SK-N-SH treated with all-trans-retinoic acid at 6 μM for 48 hours (cell line): ENCODE measurements at regions not wholly inside any gene's neighbourhood (a gene's known extent, or its start where the extent isn't known, plus 50 kb on each side); places are given as distances from the start of the nearest gene placed in this dataset.
A peak's percentile ranks its signal among the peaks of the same experiment; 100 is the strongest.

ENCODE experiments used
- ATAC-seq: fragments of 200-7000 bp; cut with Tn5 transposase; 3 replicates; pipeline ENCODE4 v1.9.1; 2020; ENCODE audit warnings: mild to moderate bottlenecking, moderate library complexity
- ARNTL ChIP-seq: fragments of 450-650 bp; formaldehyde crosslinking; IDR thresholded peaks from 2 replicates; pipeline ENCODE4 v1.5.0; 2020; ENCODE audit warnings: low read depth, mild to moderate bottlenecking, moderate library complexity, borderline replicate concordance
- BACH2 ChIP-seq: fragments of 250-450 bp; sonication (Bioruptor Pico); IDR thresholded peaks from 2 replicates; pipeline ENCODE4 v1.9.0; 2021; ENCODE audit warnings: mild to moderate bottlenecking, borderline replicate concordance
- CSDC2 ChIP-seq: fragments of 250-450 bp; sonication (Bioruptor Pico); IDR thresholded peaks from 2 replicates; pipeline ENCODE4 v1.5.0; 2020; ENCODE audit warnings: mild to moderate bottlenecking, moderate library complexity
- GLIS3 ChIP-seq: fragments of 250-450 bp; sonication (Bioruptor Pico); IDR thresholded peaks from 2 replicates; pipeline ENCODE4 v1.5.0; 2020; ENCODE audit warnings: mild to moderate bottlenecking, moderate library complexity
- ISL1 ChIP-seq: fragments of 250-450 bp; sonication (Bioruptor Pico); IDR thresholded peaks from 2 replicates; pipeline ENCODE4 v2.1.2; 2022; ENCODE audit warnings: mild to moderate bottlenecking, moderate library complexity
- PPARA ChIP-seq: fragments of 250-450 bp; sonication (Bioruptor Pico); IDR thresholded peaks from 2 replicates; pipeline ENCODE4 v1.5.0; 2020; ENCODE audit warnings: mild to moderate bottlenecking, borderline replicate concordance
- RARB ChIP-seq: fragments of 250-450 bp; sonication (Bioruptor Pico); IDR thresholded peaks from 2 replicates; pipeline ENCODE4 v1.8.0; 2021; ENCODE audit warnings: mild to moderate bottlenecking, moderate library complexity
- SNAI2 ChIP-seq: fragments of 250-450 bp; sonication (Bioruptor Pico); IDR thresholded peaks from 2 replicates; pipeline ENCODE4 v1.5.0; 2020; ENCODE audit warnings: mild to moderate bottlenecking, moderate library complexity
- TCF4 ChIP-seq: fragments of 250-450 bp; sonication (Bioruptor Pico); IDR thresholded peaks from 2 replicates; pipeline ENCODE4 v1.8.0; 2021; ENCODE audit warnings: mild to moderate bottlenecking, moderate library complexity, borderline replicate concordance
- TSHZ2 ChIP-seq: fragments of 250-450 bp; sonication (Bioruptor Pico); IDR thresholded peaks from 2 replicates; pipeline ENCODE4 v1.5.0; 2020; ENCODE audit warnings: mild to moderate bottlenecking, moderate library complexity
- ZC3H10 ChIP-seq: fragments of 250-450 bp; sonication (Bioruptor Pico); IDR thresholded peaks from 2 replicates; pipeline ENCODE4 v1.5.1; 2021; ENCODE audit warnings: mild to moderate bottlenecking, moderate library complexity
- ZNF565 ChIP-seq: fragments of 450-650 bp; formaldehyde crosslinking; conservative IDR thresholded peaks from 2 replicates; pipeline ENCODE4 v1.5.0; 2020; ENCODE audit warnings: low read depth, mild to moderate bottlenecking, moderate library complexity
- ZNF70 ChIP-seq: fragments of 450-650 bp; formaldehyde crosslinking; IDR thresholded peaks from 2 replicates; pipeline ENCODE4 v1.5.0; 2020; ENCODE audit warnings: mild to moderate bottlenecking, moderate library complexity
- ZNF8 ChIP-seq: fragments of 450-650 bp; formaldehyde crosslinking; IDR thresholded peaks from 2 replicates; pipeline ENCODE4 v1.5.0; 2020; ENCODE audit warnings: mild to moderate bottlenecking, moderate library complexity
- TF ChIP-seq, protein P1 (sequence below): fragments of 250-450 bp; sonication (Bioruptor Pico); IDR thresholded peaks from 2 replicates; pipeline ENCODE4 v1.5.1; 2021; ENCODE audit warnings: mild to moderate bottlenecking, moderate library complexity
- TF ChIP-seq, protein P2 (sequence below): fragments of 250-450 bp; sonication (Bioruptor Pico); IDR thresholded peaks from 2 replicates; pipeline ENCODE4 v1.8.0; 2020; ENCODE audit warnings: mild to moderate bottlenecking, moderate library complexity, borderline replicate concordance
- TF ChIP-seq, protein P3 (sequence below): fragments of 250-450 bp; sonication (Bioruptor Pico); IDR thresholded peaks from 2 replicates; pipeline ENCODE4 v1.8.0; 2021; ENCODE audit warnings: low read depth, mild to moderate bottlenecking, moderate library complexity, borderline replicate concordance

GRCh38 chrX:39939678-39940077, 158.1 kb downstream of the BCOR start (continued):
- TF ChIP-seq PPARA (CRISPR knock-in tag): no peak
- TF ChIP-seq, protein P1, sequence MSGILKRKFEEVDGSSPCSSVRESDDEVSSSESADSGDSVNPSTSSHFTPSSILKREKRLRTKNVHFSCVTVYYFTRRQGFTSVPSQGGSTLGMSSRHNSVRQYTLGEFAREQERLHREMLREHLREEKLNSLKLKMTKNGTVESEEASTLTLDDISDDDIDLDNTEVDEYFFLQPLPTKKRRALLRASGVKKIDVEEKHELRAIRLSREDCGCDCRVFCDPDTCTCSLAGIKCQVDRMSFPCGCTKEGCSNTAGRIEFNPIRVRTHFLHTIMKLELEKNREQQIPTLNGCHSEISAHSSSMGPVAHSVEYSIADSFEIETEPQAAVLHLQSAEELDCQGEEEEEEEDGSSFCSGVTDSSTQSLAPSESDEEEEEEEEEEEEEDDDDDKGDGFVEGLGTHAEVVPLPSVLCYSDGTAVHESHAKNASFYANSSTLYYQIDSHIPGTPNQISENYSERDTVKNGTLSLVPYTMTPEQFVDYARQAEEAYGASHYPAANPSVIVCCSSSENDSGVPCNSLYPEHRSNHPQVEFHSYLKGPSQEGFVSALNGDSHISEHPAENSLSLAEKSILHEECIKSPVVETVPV (CRISPR knock-in tag): no peak
- no peak for TF ChIP-seq ZNF70 (CRISPR knock-in tag)

- no peak for TF ChIP-seq BACH2 (CRISPR knock-in tag)
- TF ChIP-seq, protein P2, sequence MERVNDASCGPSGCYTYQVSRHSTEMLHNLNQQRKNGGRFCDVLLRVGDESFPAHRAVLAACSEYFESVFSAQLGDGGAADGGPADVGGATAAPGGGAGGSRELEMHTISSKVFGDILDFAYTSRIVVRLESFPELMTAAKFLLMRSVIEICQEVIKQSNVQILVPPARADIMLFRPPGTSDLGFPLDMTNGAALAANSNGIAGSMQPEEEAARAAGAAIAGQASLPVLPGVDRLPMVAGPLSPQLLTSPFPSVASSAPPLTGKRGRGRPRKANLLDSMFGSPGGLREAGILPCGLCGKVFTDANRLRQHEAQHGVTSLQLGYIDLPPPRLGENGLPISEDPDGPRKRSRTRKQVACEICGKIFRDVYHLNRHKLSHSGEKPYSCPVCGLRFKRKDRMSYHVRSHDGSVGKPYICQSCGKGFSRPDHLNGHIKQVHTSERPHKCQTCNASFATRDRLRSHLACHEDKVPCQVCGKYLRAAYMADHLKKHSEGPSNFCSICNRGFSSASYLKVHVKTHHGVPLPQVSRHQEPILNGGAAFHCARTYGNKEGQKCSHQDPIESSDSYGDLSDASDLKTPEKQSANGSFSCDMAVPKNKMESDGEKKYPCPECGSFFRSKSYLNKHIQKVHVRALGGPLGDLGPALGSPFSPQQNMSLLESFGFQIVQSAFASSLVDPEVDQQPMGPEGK (CRISPR knock-in tag): no peak
- TF ChIP-seq RARB (CRISPR knock-in tag): no peak
- TF ChIP-seq TSHZ2 (CRISPR knock-in tag): peak; percentile 34; the same call in 1 of the 2 replicates
- TF ChIP-seq TCF4 (CRISPR knock-in tag): peak; percentile 31; the same call in 1 of the 2 replicates
- TF ChIP-seq, all 23 proteins: peak for 2
- ATAC-seq: peak; percentile 69
These were observed 156.3 kb downstream of the BCOR start for GRCh38 chrX:39941332-39941920.

GRCh38 chrX:39944416-39944815, 153.3 kb downstream of the BCOR start:
- ATAC-seq: no peak
- TF ChIP-seq, protein P3, sequence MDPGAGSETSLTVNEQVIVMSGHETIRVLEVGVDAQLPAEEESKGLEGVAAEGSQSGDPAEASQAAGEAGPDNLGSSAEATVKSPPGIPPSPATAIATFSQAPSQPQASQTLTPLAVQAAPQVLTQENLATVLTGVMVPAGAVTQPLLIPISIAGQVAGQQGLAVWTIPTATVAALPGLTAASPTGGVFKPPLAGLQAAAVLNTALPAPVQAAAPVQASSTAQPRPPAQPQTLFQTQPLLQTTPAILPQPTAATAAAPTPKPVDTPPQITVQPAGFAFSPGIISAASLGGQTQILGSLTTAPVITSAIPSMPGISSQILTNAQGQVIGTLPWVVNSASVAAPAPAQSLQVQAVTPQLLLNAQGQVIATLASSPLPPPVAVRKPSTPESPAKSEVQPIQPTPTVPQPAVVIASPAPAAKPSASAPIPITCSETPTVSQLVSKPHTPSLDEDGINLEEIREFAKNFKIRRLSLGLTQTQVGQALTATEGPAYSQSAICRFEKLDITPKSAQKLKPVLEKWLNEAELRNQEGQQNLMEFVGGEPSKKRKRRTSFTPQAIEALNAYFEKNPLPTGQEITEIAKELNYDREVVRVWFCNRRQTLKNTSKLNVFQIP: no peak
- TF ChIP-seq TSHZ2 (CRISPR knock-in tag): no peak
- TF ChIP-seq SNAI2 (CRISPR knock-in tag): no peak
- TF ChIP-seq ISL1: no peak
- TF ChIP-seq, protein P2 (CRISPR knock-in tag): no peak
- TF ChIP-seq ZNF565 (CRISPR knock-in tag): no peak
- no peak for TF ChIP-seq GLIS3 (CRISPR knock-in tag)
- TF ChIP-seq TCF4 (CRISPR knock-in tag): no peak
- no peak for TF ChIP-seq RARB (CRISPR knock-in tag)
- TF ChIP-seq ZNF8 (CRISPR knock-in tag): no peak
- no peak for TF ChIP-seq CSDC2 (CRISPR knock-in tag)
- TF ChIP-seq ARNTL: no peak
- no peak for TF ChIP-seq PPARA (CRISPR knock-in tag)
- no peak for TF ChIP-seq ZC3H10 (CRISPR knock-in tag)
- TF ChIP-seq, protein P1 (CRISPR knock-in tag): no peak
